ENCODE measurements at regions not wholly inside any gene's neighbourhood (a gene's known extent, or its start where the extent isn't known, plus 50 kb on each side); places are given as distances from the start of the nearest gene placed in this dataset.

DNA sequence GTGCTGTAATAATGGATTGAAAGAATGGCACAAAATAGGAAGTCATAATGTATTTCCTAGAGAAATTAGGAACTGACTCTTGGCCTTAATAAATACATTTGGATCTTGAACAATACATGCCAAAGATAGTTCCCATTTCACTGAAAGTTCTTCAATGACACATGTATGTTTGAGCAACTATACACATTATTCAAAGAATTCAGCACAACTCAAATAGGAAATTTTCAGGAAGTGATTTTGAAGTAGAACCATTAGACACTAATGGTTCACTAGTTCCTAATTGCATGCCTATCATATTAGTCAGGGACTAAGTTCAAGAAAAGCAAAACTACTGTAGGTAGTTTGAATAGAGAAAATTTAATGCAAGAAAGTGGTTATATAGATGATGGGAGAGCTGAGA lies 404.7 kb downstream of the LMO4 start:
- FAIRE-seq: no peak

DNA sequence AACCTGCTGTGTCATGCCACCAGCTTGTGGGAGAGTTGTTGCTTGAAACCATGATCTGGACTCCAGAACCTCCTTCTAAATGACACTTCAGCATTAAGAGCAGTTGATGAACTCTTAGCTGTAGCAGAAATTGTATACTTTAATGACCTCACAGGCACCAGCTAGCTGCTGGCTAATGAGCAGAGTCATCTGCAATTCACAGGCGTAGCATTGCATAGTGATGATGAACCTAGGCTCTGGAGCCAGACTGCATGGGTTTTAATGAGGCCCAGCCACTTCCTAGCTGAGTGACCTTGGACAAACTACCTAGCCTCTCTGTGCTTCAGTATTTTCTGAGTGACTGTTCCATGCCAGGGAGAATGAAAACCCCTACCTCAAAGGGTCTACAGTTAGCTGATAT lies 407.1 kb downstream of the LMO4 start:
- FAIRE-seq: no peak

DNA sequence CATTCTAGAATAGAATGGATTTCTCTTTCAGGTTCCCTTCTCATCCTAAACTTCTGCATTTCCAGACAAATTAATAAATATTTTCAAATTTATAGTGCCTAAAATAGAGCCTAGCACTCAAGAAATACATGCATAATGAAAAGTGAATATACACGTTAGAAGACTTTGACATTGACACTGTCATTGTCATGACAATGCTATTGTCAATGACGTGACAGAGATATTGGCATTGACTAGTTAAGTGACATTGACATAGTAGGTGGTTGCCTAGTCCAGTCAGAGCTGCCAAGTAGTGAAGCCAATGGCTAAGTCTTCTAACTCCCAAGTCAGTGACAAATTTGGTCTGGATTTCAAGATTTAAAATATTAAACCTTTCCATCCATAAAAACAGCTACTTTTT lies 410.5 kb downstream of the LMO4 start:
- FAIRE-seq: no peak

DNA sequence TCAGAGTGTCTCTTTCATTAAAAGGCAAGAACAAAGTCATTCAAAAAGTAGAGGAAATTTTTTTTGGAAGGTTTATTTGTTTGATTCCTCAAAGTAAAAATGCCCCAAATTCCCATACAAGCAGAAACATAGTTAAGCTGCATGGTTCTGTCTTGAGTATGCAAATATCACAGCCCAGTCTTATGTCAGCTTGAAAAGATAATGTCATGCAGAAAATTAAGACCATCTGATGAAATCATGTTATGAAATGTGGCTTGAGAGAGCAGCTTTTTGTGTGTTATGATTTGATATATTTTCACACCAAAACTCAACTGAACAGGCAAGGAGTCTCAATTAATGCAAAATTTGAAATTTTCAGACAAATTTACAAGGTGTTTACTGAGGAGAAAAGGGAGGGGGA lies 411.0 kb downstream of the LMO4 start:
- FAIRE-seq: no peak

DNA sequence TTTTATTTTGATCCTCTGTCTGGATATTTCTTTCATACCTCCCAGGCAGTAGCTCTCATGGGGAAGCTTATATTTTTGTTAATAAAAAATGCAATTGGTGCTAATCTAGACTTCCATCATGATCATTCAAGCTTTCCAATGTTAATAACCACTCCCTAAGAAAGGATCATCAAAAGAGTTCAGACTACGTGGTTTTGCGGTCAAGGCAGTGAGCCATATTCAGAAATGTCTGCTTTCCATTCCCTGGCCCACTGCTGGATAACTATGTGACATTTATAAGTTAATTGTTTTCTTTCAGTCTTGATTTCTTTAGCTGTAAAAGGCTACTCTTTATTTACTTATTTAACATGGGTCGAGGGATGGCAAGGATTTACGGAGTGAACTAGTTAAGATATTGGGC lies 414.6 kb downstream of the LMO4 start:
- no peak for FAIRE-seq

DNA sequence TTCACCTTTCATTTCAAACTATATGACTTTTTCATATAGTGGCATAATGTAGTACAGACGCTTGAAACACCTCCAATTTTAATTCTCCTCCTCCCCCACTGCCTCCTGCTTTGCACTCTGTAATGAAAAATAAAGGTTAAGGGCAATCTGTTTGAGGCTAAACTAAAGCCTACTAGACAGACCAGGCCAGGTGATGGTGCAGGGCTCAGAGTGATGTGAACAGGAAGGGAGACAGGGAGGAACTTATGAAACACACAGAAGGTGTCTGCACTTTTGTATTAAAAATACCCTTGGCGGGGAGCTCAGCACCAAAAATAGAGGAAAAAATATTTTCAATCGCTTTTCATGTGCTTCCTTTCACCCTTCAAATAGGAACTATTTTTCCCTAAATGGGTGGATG lies 415.4 kb downstream of the LMO4 start:
- no peak for FAIRE-seq

DNA sequence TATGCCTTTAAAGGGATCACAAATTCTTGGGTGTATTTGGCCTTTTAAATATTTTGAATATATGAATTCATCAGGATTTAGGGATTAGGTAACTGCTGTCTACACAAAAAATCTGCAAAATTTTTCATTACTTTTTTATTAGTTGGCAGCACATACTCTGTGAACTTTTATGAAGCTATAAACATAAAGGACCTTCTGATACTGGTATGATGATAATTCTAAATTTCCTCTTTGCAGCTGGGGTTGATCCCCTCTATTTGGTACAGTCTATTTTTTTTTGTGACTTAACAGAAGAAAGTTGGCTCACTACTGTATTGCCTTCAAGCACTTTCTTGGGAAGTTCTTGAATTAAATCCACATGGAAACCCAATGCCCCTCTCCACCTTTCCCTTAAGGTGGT lies 416.1 kb downstream of the LMO4 start:
- FAIRE-seq: no peak

DNA sequence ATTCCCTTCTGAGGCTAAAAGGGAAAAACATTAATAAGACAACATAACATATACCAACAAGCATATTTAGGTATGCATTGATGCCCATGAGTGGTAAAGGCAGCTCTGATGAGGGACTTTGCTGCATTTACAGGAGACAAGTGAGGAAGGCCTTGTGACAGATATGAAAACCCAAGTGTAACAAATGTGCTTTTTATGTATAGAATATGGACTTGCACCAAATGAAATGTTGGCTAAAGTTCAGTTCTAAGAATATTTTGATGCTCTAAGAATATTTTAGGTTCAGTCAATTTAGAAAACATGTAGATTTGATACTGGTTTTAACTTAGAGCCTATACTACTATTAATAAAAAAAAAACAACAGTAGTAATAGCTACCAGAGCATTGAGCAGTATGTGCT lies 424.7 kb downstream of the LMO4 start:
- no peak for FAIRE-seq

DNA sequence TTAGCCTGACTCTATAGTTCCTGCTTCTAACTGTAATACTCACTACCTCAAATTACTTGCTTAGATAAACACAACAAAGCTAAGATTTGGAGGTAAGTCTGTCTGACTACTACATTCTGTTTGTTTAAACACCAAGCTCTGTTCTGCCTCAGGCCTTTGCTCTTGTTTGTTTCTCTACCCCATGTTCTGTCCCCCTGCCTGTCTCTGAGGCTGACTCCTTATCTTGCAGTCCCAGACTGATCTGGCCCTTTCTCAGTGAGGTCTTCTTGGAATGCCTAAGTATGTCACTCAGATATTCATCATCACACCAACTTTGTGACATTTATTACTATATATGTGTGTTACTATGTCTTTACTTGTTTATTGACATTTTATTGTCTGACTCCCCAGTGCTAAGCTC lies 425.5 kb downstream of the LMO4 start:
- FAIRE-seq: no peak

DNA sequence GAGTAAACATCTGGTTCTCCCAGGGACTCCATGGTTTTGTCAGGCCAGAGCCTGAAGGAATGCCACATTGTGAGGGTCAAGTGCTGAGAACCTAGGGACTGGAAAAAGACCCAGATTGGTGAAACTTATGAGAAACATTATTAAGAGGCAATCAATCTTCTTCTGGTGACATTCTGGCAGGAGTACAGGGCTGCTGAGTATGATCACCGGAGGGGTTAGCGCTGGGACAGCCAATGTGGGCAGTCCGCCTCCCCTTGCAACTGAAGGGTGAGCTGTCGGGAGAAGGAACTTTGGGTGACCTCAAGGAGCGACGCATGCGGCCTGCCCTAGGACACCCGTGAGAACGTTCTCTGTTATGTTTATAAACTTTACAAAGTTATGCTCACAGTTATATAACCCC lies 429.0 kb downstream of the LMO4 start:
- no peak for FAIRE-seq

DNA sequence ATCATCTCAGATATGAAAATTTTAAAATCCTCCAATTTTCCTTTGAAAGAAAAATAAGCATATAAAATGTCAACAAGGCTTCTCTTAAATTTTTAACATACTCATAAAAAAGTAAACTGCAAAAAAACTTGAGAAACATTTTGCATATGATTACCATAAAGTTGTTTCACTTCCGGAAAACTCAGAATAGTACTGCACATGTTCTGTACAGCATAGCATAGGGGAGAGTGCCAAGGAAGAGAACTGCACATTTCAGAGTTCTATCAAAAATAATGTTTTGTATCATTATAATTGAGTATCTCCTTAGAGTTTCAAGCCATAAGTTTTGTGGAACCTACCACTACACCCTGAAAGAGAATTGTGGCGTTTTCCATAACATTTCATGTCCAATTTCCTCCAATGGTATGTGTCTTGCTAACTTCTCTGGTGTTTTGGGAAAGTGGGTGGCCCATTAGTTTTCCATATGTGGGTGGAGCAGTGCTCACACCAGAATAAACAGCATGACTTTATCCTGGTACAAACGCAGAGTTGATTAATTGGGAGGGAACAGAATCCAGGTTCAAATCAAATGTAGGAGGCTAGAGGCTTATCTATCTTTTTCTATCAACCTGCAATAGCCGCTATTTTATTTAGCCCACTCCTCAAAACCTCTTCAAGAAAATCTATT lies 430.9 kb downstream of the LMO4 start:
- no peak for FAIRE-seq

DNA sequence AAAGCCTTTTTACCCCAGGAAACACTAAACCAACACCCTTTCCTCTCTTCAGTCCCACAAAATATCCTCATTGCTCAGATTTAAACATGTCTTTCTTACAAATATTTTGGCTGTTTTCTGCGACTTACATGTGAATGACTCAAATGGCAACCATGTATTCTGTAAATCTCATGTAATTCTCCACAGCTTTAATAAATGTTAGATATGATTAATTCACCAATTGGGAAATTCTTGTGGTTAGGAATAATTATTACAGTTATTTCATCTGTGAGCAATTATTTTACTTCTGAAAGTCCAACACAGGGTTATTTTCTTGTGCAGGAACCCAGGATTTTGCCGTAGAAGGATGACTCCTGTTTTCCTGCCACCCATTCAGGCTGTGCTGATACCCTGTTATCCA lies 431.5 kb downstream of the LMO4 start:
- FAIRE-seq: no peak

DNA sequence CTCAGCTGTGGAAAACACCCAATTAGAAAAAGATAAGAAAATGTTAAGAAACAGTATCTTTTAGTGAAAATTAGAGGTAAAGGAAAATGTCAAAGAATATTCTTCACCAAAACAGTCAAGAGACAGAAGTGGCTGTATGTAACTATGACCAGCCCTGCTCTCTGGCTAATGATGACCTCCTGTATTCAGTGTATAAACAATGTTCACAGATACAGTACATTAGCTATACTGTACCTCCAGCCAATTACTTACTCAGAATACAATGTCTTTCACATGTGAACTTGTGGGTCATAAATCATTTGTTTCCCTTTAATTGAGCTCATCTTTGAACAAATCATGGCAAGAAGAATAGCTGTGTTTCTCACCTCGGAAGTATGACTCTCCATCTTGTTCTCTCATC lies 432.0 kb downstream of the LMO4 start:
- no peak for FAIRE-seq

DNA sequence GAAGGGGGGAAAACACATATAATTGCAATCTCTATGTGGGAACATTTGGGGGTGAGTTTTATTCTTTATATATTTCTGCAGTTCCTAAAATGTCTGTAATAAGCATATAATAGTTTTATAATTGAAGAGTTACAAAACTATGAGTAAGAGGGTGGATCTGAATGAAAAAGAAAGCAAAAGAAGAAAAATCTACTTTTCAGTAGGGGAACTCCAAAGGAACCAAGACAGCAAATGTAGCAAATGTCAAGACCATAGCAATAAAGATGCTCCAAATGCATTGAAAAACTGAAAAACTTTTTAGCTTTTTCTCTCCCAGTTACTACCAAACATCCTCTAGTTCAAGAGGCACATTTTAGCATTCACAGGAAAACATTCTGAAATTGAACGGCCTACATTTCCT lies 434.8 kb downstream of the LMO4 start:
- no peak for FAIRE-seq

DNA sequence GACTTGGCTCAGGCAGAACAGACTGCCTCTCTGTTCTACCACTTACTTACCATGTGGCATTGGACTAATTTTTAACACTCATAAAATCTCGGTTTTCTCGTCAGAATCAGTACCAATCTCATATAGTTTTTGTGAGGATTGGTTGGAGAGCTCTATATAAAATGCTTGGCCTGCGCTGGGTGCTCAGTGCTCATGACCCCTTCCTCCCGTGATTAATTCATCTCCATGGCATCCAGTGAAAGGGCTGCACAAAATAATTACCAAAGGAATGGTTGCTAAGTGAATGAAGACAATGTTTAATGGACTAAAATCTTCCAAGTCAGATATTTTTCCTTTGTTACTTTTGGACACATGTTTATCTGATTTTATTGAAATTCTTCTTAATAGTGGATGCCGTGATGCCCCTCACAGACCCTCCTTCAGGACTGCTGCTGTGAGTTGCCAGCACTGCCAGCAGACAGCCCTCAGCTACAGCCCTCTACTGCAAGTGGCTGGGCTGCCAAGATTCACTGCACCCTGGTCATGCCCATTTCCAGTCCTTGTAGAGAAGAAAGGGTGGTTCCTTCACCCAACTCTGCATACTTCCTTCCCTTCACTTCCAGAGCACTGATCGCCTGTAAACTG lies 436.5 kb downstream of the LMO4 start:
- FAIRE-seq: no peak

DNA sequence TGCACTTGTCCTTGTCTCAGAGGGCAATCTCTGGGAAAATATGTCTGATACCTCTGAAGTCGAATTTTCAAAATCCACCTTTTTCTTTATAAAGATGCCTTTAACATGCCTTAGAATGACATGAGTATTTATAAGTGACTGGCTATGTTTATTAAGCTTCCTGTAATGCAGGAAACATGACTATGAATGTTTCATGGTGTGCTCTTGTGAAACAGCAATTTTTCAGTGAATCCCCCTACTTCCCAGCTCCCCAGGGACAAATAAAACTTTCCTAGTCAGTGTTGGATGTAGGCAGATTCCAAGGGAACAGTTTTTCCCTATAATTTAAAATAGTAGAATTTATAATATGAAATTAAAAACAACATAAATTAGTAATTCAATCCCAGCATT lies 437.0 kb downstream of the LMO4 start:
- no peak for FAIRE-seq

DNA sequence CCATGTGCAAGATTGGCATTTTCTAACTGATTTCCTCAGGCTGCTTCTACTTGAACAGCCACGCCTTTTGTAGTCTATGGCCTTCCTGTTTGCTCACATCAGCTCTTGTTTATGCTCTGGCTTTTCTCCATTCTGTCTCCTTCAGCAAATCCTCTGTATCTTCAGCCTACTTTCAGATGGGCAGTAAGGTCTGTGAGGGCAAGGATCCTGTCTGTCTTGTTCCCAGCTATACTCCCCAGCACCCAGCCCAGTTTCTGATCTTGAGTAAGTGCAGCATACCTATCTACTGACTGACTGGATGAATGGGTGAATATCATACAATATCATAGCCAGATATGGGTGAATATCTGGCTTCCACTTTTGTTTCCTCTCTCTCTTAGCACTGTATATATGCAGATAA lies 438.1 kb downstream of the LMO4 start:
- FAIRE-seq: no peak

DNA sequence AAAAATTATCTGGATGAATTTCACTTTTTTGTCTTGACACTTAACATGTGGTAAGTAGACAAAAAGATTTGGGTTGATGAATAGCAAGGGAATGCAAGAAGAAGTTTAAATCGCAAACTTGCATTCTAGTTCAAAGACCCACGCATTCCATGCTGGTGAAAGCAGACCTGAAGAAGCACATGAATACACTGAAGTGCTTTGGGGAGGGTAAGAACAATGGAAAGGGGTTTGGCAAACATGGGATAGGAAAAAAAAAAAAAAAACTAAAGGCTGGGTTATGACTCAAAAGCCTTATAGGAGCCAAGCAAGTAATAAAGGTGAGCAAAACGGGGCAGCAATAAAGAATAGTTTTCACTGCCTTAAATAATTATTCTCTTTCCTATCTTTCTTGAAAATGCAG lies 450.2 kb downstream of the LMO4 start:
- FAIRE-seq: no peak

DNA sequence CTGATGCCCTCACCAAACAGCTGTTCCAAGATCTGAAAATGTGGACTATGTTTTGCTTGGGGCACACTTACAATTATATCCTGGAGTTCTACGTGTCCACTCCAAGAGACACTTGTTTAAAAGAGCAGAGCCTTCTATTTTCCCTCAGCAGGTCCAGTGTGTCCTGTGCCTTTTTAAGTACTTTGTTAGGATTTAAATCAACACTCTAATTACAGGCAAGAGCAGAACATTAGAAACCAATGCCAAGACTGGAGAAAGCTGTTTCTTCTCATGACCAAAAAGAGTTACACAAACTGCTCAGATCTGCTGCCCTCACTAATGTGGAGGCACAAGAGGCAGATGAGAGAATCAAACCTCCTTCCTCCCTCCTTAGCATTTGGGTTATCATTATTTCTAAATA lies 452.9 kb downstream of the LMO4 start:
- FAIRE-seq: no peak

DNA sequence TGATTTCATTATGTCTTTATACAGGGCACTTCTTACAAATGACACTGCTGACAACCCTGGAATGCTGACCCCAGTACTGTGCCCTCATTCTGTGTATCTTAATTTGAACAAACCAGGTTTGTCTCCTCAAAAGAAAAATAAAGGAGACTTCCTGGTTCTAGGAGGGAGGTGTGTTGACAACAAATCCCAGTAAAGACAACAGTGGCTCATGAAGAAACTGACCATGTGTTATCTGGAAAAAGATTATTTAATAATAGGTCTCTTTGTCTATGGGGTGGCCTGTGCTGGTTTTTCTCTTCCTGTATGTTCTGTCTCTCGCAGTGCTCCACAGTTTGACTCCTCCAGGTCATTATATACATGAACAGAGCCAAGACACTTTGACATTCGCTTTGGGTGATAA lies 454.6 kb downstream of the LMO4 start:
- no peak for FAIRE-seq

DNA sequence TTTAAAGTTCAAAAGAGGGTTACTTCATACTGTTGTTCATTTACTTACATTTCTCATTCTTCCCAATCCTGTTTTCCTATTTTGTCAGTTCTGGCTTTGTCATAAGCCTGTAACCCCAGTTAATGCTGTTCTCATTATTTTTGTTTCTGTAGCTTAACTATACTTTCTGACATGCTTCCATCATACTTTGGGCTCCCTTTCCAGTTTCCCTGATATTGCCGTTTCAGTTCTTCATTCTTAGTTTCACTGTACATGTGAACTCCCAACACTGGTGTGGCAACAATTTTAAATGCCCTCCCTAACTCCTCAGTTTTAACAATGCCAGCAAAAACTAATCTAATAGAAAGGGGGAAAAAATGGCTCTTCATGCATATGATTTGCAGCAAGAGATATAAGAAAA lies 456.7 kb downstream of the LMO4 start:
- FAIRE-seq: no peak

DNA sequence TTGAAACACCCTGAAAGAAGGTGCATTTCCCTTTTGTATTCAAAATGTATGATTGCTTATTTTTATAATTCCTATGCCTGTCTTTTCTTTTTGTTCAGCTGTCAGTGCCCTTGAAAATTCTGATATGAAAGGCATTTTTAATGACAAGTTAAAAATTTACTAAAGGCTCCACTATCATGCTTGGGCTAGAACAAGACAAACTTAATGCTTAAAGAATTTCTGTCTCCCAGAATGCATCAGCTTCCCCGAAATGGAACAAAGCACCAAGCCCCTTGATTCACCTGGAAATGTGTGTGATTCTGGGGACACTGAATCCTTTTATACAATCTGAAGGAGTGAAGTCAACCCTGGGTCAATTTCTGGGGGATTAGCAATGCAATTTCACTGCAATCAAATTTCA lies 457.5 kb downstream of the LMO4 start:
- no peak for FAIRE-seq

DNA sequence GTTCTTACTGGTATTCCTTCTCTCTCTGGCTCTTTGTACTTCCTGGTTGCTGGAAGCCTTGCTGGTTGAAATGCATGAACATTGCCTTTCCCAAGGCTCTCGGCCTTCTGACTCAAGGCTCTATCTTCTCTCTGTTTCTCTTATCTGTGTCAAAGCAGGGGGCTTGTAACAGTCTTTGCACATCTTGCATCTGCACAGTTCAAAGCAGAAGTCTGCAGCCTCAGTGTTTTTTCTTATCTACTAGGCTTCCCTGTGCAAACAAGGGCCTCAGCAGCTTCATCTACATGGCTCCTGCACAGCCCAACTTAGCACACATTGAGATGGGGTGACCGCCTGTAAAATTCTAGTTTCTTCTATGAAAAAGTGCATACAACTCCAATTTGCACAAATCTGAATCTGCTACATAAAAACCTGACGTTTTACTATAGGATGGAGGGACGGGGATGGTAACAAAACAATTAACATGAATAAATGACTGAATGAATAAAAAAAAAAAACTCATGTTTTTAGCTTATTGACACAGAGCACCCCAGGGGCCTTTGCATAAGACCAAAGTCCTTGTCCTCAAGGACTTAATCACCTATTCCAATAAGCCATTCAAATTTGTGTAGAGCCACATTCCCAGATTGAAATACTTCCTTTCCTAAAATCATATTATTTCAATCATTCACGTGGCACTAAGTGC lies 458.3 kb downstream of the LMO4 start:
- no peak for FAIRE-seq

DNA sequence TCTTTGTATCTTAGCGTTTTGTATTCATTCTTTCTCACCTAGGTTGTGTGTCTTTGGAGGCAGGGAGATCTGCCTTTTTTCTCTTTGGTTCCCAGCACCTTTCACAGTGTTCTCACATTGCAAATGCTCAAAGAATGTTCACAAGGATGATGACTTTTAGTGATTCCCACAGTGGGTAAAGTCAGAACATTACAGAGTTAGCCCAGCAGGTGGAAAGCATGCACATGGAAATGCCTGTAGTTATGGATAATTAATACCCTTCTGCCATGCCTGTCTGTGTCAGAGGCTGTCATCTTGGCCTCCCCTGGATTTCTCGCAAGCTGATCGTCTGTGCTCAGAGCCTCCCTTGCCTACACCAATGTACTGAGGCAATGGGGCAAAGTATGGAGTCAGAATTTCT lies 458.9 kb downstream of the LMO4 start:
- no peak for FAIRE-seq

DNA sequence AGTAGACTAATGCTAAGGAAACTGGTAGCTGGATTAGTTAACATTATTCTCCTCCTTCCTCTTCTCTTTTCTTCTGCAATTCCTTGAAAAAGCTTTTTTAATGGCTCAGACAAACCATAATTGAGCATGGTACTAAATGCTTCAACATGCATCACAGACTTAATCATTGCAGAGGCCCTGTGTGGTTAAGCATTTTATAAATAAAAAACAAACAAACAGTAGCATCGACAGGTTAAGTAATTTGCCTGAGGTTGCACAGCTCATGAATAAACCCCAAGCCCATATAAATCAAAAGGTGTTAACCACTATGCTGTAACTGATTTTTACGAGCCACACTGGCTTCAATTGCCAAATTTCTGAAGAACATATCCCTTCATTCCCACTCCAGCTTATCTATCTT lies 462.1 kb downstream of the LMO4 start:
- FAIRE-seq: no peak

Measured in TTC549 (cell line).